ENCODE measurements at regions not wholly inside any gene's neighbourhood (a gene's known extent, or its start where the extent isn't known, plus 50 kb on each side); places are given as distances from the start of the nearest gene placed in this dataset.

- TF ChIP-seq, protein P1, sequence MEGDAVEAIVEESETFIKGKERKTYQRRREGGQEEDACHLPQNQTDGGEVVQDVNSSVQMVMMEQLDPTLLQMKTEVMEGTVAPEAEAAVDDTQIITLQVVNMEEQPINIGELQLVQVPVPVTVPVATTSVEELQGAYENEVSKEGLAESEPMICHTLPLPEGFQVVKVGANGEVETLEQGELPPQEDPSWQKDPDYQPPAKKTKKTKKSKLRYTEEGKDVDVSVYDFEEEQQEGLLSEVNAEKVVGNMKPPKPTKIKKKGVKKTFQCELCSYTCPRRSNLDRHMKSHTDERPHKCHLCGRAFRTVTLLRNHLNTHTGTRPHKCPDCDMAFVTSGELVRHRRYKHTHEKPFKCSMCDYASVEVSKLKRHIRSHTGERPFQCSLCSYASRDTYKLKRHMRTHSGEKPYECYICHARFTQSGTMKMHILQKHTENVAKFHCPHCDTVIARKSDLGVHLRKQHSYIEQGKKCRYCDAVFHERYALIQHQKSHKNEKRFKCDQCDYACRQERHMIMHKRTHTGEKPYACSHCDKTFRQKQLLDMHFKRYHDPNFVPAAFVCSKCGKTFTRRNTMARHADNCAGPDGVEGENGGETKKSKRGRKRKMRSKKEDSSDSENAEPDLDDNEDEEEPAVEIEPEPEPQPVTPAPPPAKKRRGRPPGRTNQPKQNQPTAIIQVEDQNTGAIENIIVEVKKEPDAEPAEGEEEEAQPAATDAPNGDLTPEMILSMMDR (IDR thresholded peaks at IDR 0.05; ENCODE audit: insufficient read depth, low read length, poor library complexity, severe bottlenecking), result no peak
- no peak for TF ChIP-seq EZH2phosphoT487 (conservative IDR thresholded peaks at IDR 0.05; ENCODE audit: low read length)
Measured at GRCh38 chr9:86604741-86605140, 250.5 kb upstream of the TUT7 start.
